Endothelial cell of umbilical vein (primary cell): ENCODE measurements at regions not wholly inside any gene's neighbourhood (a gene's known extent, or its start where the extent isn't known, plus 50 kb on each side); places are given as distances from the start of the nearest gene placed in this dataset.

Experiments
- FOS ChIP-seq: IDR thresholded peaks from 2 replicates; pipeline ENCODE4 v1.6.1; 2011; ENCODE audit warnings: mild to moderate bottlenecking, low read length, moderate library complexity, borderline replicate concordance; ENCODE audit not compliant: insufficient read depth
- JUN ChIP-seq: IDR thresholded peaks from 2 replicates; pipeline ENCODE4 v1.6.1; 2011; ENCODE audit warnings: borderline replicate concordance, low read depth; ENCODE audit not compliant: insufficient read length, insufficient read depth
- POLR2A ChIP-seq: IDR thresholded peaks from 2 replicates; pipeline ENCODE4 v1.6.1; 2012; ENCODE audit warnings: low read depth, mild to moderate bottlenecking, control low read depth, low read length
- POLR2AphosphoS5 ChIP-seq: IDR thresholded peaks from 2 replicates; pipeline ENCODE4 v1.6.1; 2012; ENCODE audit warnings: low read depth, mild to moderate bottlenecking, control low read depth, low read length, moderate library complexity; ENCODE audit not compliant: insufficient read depth
- TF ChIP-seq, protein P1 (sequence below), 2 donors: IDR thresholded peaks; 1 replicate in 1 of 2; 2 replicates in 1 of 2; pipeline ENCODE4 v1.5.1; 2011; ENCODE audit warnings: low read length in 2 of 2, mild to moderate bottlenecking in 2 of 2, moderate library complexity in 2 of 2, control low read depth in 1 of 2, inconsistent platforms in 1 of 2, low read depth in 1 of 2; ENCODE audit not compliant: insufficient read depth in 1 of 2; ENCODE audit errors: extremely low read depth in 1 of 2

DNA sequence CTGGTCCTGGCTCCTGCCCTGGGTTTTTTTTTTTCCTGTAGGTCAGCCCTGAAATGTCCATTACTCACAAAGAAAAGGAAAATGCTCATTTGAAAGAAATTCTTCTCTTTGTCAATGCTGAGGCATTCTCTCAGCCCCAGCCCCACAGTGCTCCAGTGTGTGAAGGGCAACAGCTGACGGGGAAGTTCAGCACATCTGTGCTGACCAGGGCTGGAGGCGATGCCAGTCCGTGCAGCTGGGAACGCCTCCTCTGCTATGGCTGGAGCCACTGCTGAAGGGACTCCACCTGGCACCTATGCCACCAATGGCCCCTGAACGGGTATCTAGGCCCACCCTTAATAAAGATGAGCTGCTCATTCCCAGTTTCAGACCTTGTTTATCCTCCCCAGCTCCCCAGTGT, 71.9 kb upstream of the SLCO4A1 start:
- TF ChIP-seq POLR2A (no peak), POLR2AphosphoS5 (no peak), FOS (no peak), JUN (no peak)
- TF ChIP-seq, protein P1, sequence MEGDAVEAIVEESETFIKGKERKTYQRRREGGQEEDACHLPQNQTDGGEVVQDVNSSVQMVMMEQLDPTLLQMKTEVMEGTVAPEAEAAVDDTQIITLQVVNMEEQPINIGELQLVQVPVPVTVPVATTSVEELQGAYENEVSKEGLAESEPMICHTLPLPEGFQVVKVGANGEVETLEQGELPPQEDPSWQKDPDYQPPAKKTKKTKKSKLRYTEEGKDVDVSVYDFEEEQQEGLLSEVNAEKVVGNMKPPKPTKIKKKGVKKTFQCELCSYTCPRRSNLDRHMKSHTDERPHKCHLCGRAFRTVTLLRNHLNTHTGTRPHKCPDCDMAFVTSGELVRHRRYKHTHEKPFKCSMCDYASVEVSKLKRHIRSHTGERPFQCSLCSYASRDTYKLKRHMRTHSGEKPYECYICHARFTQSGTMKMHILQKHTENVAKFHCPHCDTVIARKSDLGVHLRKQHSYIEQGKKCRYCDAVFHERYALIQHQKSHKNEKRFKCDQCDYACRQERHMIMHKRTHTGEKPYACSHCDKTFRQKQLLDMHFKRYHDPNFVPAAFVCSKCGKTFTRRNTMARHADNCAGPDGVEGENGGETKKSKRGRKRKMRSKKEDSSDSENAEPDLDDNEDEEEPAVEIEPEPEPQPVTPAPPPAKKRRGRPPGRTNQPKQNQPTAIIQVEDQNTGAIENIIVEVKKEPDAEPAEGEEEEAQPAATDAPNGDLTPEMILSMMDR (IDR thresholded peaks at IDR 0.05; ENCODE audit: extremely low read depth in 1 of 2, insufficient read depth in 1 of 2, low read depth in 1 of 2, low read length in 2 of 2) = no peak
